VCaP (cell line): ENCODE measurements at regions not wholly inside any gene's neighbourhood (a gene's known extent, or its start where the extent isn't known, plus 50 kb on each side); places are given as distances from the start of the nearest gene placed in this dataset.

Experiments used
- H3K27ac ChIP-seq: fragments of 450-650 bp; 2 replicates; pipeline ENCODE4 v1.5.1; 2017
- TF ChIP-seq, protein P1 (sequence below): fragments of 450-650 bp; conservative IDR thresholded peaks from 2 replicates; pipeline ENCODE4 v1.5.1; 2017; ENCODE audit warnings: mild to moderate bottlenecking, moderate library complexity

DNA sequence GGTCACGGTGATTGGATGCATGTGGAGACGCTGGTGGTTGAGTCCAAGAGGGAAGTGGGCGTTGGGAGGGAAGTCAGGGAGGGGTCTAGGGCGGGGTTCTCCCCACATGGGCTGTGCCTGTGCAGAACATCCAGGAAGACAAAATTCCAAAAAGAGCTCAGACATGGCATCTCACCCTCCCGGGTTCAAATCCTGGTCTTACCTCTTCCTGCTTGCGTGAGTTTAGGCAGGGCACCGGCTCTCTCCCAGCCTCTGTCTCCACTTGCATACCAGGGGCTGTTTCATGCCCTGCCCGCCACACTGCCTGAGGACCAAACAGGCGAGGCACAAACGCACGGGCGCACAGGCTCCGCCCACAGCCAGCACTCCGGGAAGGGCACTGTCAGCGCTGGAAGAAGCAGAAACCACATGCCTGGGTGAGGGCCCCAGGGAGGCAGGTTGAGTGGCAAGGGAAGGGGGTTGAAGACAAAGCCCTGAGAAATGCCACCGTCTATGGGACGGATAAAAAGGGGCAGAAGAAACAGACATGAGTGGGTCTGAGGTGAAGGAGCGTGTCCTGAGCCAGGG, 123.6 kb upstream of the SOX1 start:
- H3K27ac ChIP-seq: no peak overlapping the region
- TF ChIP-seq, protein P1, sequence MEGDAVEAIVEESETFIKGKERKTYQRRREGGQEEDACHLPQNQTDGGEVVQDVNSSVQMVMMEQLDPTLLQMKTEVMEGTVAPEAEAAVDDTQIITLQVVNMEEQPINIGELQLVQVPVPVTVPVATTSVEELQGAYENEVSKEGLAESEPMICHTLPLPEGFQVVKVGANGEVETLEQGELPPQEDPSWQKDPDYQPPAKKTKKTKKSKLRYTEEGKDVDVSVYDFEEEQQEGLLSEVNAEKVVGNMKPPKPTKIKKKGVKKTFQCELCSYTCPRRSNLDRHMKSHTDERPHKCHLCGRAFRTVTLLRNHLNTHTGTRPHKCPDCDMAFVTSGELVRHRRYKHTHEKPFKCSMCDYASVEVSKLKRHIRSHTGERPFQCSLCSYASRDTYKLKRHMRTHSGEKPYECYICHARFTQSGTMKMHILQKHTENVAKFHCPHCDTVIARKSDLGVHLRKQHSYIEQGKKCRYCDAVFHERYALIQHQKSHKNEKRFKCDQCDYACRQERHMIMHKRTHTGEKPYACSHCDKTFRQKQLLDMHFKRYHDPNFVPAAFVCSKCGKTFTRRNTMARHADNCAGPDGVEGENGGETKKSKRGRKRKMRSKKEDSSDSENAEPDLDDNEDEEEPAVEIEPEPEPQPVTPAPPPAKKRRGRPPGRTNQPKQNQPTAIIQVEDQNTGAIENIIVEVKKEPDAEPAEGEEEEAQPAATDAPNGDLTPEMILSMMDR: no peak

DNA sequence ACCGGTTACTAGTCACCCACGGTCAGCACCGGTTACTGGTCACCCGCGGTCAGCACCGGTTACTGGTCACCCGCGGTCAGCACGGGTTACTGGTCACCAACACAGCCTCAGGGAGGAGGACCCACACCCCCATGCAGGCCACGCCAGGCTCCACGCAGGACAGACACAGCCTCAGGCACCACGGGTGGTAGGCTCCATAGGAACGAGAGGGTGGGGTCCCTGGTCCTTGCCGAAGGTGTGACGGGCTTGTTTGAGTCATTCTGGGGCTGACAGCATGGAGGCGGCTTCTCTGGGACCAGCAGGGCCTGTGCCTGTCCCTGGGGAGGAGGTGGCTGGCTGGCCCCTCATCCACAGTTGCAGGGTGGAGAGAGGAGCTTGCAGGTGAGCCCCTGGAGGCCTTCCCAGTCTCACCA, 122.8 kb upstream of the SOX1 start:
- no peak overlapping the region for H3K27ac ChIP-seq
- TF ChIP-seq, protein P1: no peak

DNA sequence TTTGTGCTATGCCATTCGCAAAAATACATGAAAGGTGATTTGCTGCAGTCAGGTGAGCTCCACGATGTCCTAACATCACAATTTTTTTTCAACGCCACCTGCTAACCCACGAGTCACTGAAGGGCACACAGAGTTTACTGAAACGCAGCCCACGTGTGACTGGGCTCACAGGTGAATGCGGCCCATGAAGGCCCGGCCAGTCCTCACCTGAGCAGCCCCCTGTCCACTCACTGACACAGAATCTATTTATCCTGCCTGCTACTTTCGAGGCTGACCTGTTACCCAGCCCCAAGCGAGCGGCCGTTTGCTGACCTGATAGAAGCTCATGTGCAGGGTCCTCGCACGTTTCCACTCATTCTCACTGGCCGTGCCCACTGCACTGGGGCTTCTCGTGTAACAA, 121.9 kb upstream of the SOX1 start:
- TF ChIP-seq, protein P1: no peak
- H3K27ac ChIP-seq: no peak overlapping the region

DNA sequence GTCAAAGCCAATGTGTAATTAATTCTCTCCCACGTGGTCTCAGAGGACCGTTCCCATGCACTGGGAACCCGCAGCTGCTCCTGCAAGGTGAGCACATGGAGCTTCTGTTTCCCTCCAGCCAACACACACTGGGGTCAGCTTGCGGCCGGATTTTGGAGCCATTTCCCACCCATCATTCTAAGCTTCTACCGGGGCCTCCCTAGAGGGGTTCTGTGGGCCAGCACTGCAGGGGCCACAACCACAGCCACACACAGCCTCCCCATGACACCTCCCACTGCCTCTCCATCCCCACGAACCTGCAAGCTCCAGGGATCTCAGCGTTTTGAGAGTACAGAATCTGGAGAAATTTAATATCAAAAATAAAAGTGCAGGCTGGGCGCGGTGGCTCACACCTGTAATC, 120.7 kb upstream of the SOX1 start:
- TF ChIP-seq, protein P1: no peak
- no peak overlapping the region for H3K27ac ChIP-seq

DNA sequence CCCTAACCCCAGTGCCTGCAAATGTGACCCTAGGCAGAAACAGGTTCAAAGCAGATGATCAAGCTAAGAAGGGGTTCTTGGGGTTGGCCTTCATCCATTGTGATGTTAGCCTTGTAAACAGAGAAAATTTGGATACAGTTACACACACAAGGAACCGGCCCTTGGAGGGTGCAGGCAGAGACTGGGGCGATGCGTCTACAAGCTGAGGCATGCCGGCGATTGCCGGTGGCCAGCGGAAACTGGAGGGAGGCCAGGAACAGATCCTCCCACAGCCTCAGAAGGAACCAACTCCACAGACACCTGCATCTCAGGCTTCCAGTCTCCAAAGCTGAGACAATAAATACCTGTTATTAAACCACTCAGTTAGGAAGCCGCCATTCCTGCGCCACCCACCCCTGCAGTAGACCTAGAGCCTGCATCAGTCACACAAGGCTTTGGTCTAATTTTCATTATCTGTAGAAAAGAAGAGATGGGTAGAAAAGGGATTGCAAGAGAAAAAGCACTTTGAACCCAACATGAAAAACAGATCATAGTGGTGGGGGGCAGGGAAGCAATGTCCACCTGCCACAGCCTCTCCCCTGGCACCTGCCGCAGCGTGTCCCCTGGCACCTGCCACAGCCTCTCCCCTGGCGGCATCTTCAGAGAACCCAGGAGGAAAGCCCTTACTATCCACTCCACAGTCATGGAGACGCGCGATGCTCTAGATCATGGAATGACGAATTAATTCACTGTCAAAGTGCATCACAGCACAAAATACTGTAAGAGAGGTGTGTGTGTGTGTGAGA, 119.7 kb upstream of the SOX1 start:
- TF ChIP-seq, protein P1: no peak
- H3K27ac ChIP-seq: no peak overlapping the region

DNA sequence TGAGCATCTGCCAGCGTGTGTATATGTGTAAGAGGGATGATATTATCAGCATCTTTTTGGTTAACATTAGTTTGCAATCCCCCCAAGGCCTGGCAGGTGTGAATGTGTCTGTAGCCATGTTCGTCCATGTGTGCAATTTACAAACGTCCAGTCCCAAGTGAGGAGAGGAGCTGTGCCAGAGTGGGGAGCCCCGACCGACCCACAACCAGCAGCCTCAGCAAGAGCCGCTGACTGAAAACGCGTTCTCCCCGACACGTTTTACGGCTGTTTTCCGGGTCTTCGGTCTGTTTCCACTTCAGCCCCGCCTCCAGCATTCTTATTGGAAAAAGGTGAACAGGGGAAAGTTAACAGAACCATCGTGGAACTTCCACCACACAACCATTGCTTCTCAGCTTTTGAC, 119.1 kb upstream of the SOX1 start:
- TF ChIP-seq, protein P1: no peak
- H3K27ac ChIP-seq: no peak overlapping the region

DNA sequence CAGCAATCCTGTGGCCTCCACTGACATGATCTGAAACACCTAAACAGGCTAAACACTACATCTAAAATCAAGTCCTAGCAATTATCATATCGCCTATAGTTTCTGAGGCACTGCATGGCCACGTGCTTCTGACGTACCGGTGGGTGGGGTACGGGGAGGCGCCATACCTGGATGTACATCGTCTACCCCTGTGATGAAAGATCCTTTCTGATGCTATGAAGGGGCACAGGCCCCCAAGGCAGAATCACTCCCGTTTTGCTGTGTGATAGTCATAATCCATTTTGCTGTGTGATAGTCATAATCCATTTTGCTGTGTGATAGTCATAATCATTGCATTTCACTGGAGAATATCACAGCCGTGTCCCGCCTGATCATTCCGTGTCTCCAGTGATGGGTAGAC, 118.7 kb upstream of the SOX1 start:
- TF ChIP-seq, protein P1: no peak
- H3K27ac ChIP-seq: no peak overlapping the region
